ENCODE measurements at regions not wholly inside any gene's neighbourhood (a gene's known extent, or its start where the extent isn't known, plus 50 kb on each side); places are given as distances from the start of the nearest gene placed in this dataset.

- TF ChIP-seq RORB (CRISPR knock-in tag; IDR thresholded peaks at IDR 0.05) (no peak), OVOL2 (CRISPR knock-in tag; IDR thresholded peaks at IDR 0.05; ENCODE audit: borderline replicate concordance) (no peak), ZNF671 (CRISPR knock-in tag; IDR thresholded peaks at IDR 0.05) (no peak), NR2C2 (CRISPR knock-in tag; IDR thresholded peaks at IDR 0.05) (no peak)
These were observed 183.0 kb upstream of the PGRMC2 start (continued) for GRCh38 chr4:128470492-128471053.

- Mint-ChIP-seq H3K36me3 (peaks cover 3% of the 10 kb centered on the region), H3K27ac (no peak overlapping the region), H3K27me3 (ENCODE audit: low read depth) (no peaks in the 10 kb centered on the region), H3K9me3 (peaks cover 4% of the 10 kb centered on the region), H3K4me1 (0 out of 2 replicates have a peak, but pooled peaks cover under 1% of the 10 kb centered on the region), H3K4me3 (no peak overlapping the region)
- ChIA-PET POLR2A (no interaction called here), CTCF (interaction anchor here (1.1 kb wide), 1 partner anchor 14 kb away, joined by 8 read pairs; no protein-coding TSS in a partner anchor)
- TF ChIP-seq ESRRA (CRISPR knock-in tag; IDR thresholded peaks at IDR 0.05; ENCODE audit: borderline replicate concordance) = no peak
- TF ChIP-seq PREB (CRISPR knock-in tag; IDR thresholded peaks at IDR 0.05; ENCODE audit: borderline replicate concordance) = no peak
- no peak for TF ChIP-seq TEAD1 (CRISPR knock-in tag; IDR thresholded peaks at IDR 0.05)
- no peak for TF ChIP-seq JUN (CRISPR knock-in tag; IDR thresholded peaks at IDR 0.05)
- TF ChIP-seq, protein P1, sequence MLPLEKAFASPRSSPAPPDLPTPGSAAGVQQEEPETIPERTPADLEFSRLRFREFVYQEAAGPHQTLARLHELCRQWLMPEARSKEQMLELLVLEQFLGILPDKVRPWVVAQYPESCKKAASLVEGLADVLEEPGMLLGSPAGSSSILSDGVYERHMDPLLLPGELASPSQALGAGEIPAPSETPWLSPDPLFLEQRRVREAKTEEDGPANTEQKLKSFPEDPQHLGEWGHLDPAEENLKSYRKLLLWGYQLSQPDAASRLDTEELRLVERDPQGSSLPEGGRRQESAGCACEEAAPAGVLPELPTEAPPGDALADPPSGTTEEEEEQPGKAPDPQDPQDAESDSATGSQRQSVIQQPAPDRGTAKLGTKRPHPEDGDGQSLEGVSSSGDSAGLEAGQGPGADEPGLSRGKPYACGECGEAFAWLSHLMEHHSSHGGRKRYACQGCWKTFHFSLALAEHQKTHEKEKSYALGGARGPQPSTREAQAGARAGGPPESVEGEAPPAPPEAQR (CRISPR knock-in tag; IDR thresholded peaks at IDR 0.05) = no peak
- no peak for TF ChIP-seq EMX1 (CRISPR knock-in tag; IDR thresholded peaks at IDR 0.05)
- TF ChIP-seq ZNF416 (CRISPR knock-in tag; IDR thresholded peaks at IDR 0.05) = no peak
- no peak for TF ChIP-seq TCF7 (CRISPR knock-in tag; IDR thresholded peaks at IDR 0.05; ENCODE audit: low read depth)
- no peak for TF ChIP-seq E2F5 (CRISPR knock-in tag; IDR thresholded peaks at IDR 0.05)
- TF ChIP-seq, protein P2, sequence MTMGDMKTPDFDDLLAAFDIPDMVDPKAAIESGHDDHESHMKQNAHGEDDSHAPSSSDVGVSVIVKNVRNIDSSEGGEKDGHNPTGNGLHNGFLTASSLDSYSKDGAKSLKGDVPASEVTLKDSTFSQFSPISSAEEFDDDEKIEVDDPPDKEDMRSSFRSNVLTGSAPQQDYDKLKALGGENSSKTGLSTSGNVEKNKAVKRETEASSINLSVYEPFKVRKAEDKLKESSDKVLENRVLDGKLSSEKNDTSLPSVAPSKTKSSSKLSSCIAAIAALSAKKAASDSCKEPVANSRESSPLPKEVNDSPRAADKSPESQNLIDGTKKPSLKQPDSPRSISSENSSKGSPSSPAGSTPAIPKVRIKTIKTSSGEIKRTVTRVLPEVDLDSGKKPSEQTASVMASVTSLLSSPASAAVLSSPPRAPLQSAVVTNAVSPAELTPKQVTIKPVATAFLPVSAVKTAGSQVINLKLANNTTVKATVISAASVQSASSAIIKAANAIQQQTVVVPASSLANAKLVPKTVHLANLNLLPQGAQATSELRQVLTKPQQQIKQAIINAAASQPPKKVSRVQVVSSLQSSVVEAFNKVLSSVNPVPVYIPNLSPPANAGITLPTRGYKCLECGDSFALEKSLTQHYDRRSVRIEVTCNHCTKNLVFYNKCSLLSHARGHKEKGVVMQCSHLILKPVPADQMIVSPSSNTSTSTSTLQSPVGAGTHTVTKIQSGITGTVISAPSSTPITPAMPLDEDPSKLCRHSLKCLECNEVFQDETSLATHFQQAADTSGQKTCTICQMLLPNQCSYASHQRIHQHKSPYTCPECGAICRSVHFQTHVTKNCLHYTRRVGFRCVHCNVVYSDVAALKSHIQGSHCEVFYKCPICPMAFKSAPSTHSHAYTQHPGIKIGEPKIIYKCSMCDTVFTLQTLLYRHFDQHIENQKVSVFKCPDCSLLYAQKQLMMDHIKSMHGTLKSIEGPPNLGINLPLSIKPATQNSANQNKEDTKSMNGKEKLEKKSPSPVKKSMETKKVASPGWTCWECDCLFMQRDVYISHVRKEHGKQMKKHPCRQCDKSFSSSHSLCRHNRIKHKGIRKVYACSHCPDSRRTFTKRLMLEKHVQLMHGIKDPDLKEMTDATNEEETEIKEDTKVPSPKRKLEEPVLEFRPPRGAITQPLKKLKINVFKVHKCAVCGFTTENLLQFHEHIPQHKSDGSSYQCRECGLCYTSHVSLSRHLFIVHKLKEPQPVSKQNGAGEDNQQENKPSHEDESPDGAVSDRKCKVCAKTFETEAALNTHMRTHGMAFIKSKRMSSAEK (CRISPR knock-in tag; IDR thresholded peaks at IDR 0.05; ENCODE audit: borderline replicate concordance) = no peak
- TF ChIP-seq NFYB (CRISPR knock-in tag; conservative IDR thresholded peaks at IDR 0.05; ENCODE audit: low read depth) = no peak
- no peak for TF ChIP-seq RELA (CRISPR knock-in tag; IDR thresholded peaks at IDR 0.05; ENCODE audit: borderline replicate concordance)
- TF ChIP-seq ZNF281 (CRISPR knock-in tag; IDR thresholded peaks at IDR 0.05) = no peak
- TF ChIP-seq ATF1 (CRISPR knock-in tag; IDR thresholded peaks at IDR 0.05) = no peak
- no peak for TF ChIP-seq ZBTB21 (CRISPR knock-in tag; IDR thresholded peaks at IDR 0.05; ENCODE audit: borderline replicate concordance)
- no peak for TF ChIP-seq USF2 (CRISPR knock-in tag; IDR thresholded peaks at IDR 0.05)
- no peak for DNase-seq (ENCODE audit: low spot score)
- no peak for ATAC-seq
These were observed 180.7 kb upstream of the PGRMC2 start for GRCh38 chr4:128468123-128468989.
